WTC11 (cell line): ENCODE measurements at regions not wholly inside any gene's neighbourhood (a gene's known extent, or its start where the extent isn't known, plus 50 kb on each side); places are given as distances from the start of the nearest gene placed in this dataset.

Experiments
- CTCF ChIP-seq: fragments of 200-600 bp; IDR thresholded peaks from 2 replicates; pipeline ENCODE4 v1.8.0; 2022; ENCODE audit warnings: antibody characterized with exemption
- ELF4 ChIP-seq: sonication (generic); formaldehyde crosslinking; IDR thresholded peaks from 2 replicates; pipeline ENCODE4 v1.8.1; 2022; ENCODE audit warnings: low read depth, mild to moderate bottlenecking, moderate library complexity, missing genetic modification reagents
- EMX1 ChIP-seq: fragments of 250-450 bp; sonication (Bioruptor Pico); IDR thresholded peaks from 2 replicates; pipeline ENCODE4 v1.8.0; 2021; ENCODE audit warnings: mild to moderate bottlenecking
- ESRRA ChIP-seq: sonication (generic); formaldehyde crosslinking; IDR thresholded peaks from 2 replicates; pipeline ENCODE4 v1.8.1; 2022; ENCODE audit warnings: mild to moderate bottlenecking, missing genetic modification reagents, borderline replicate concordance
- FOXJ3 ChIP-seq: sonication (generic); formaldehyde crosslinking; IDR thresholded peaks from 2 replicates; pipeline ENCODE4 v1.9.0; 2021; ENCODE audit warnings: missing genetic modification reagents, mild to moderate bottlenecking, borderline replicate concordance
- FOXK1 ChIP-seq: sonication (generic); formaldehyde crosslinking; IDR thresholded peaks from 2 replicates; pipeline ENCODE4 v1.8.0; 2022; ENCODE audit warnings: mild to moderate bottlenecking, moderate library complexity, missing genetic modification reagents
- GTF2I ChIP-seq: fragments of 250-450 bp; sonication (Bioruptor Pico); conservative IDR thresholded peaks from 2 replicates; pipeline ENCODE4 v1.4.0; 2021; ENCODE audit warnings: mild to moderate bottlenecking
- NR2C2 ChIP-seq: sonication (generic); formaldehyde crosslinking; IDR thresholded peaks from 2 replicates; pipeline ENCODE4 v1.8.0; 2022; ENCODE audit warnings: mild to moderate bottlenecking, missing genetic modification reagents
- NR3C1 ChIP-seq: sonication (generic); formaldehyde crosslinking; conservative IDR thresholded peaks from 2 replicates; pipeline ENCODE4 v1.8.1; 2023; ENCODE audit warnings: low read depth, mild to moderate bottlenecking, missing genetic modification reagents
- TEAD4 ChIP-seq: sonication (generic); formaldehyde crosslinking; IDR thresholded peaks from 2 replicates; pipeline ENCODE4 v1.8.0; 2022; ENCODE audit warnings: mild to moderate bottlenecking, missing genetic modification reagents
- USF1 ChIP-seq: sonication (generic); formaldehyde crosslinking; IDR thresholded peaks from 2 replicates; pipeline ENCODE4 v1.8.0; 2022; ENCODE audit warnings: mild to moderate bottlenecking, missing genetic modification reagents
- ZNF121 ChIP-seq: sonication (generic); formaldehyde crosslinking; IDR thresholded peaks from 2 replicates; pipeline ENCODE4 v1.8.0; 2023; ENCODE audit warnings: missing genetic modification reagents
- TF ChIP-seq, protein P1 (sequence below): sonication (generic); formaldehyde crosslinking; IDR thresholded peaks from 2 replicates; pipeline ENCODE4 v1.8.1; 2023; ENCODE audit warnings: mild to moderate bottlenecking, missing genetic modification reagents, moderate library complexity
- TF ChIP-seq, protein P2 (sequence below): sonication (generic); formaldehyde crosslinking; IDR thresholded peaks from 2 replicates; pipeline ENCODE4 v1.8.1; 2023; ENCODE audit warnings: mild to moderate bottlenecking, missing genetic modification reagents, moderate library complexity

DNA sequence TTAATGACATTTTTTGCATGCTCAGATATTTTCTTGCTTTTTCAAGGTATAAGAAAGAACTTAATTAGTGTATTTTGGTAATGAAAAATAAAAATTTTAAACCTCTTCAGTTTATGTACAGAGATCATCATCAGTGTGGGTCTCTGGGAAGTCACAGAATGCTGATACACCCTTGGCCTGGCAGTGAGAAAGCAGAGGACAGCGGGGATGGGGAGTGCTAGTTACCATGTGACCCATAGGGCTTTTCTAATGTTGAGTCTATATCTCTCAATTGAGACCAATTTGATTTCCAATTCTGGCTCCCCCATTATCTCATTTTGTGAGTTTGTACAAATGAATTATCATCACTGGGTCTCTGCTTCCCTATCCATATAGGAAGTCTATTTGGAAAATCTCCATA is 305.7 kb downstream of the CYRIA start:
- TF ChIP-seq FOXK1 (CRISPR knock-in tag), result no peak
- no peak for TF ChIP-seq CTCF
- no peak for TF ChIP-seq EMX1
- TF ChIP-seq ZNF121 (CRISPR knock-in tag), result no peak
- TF ChIP-seq, protein P1, sequence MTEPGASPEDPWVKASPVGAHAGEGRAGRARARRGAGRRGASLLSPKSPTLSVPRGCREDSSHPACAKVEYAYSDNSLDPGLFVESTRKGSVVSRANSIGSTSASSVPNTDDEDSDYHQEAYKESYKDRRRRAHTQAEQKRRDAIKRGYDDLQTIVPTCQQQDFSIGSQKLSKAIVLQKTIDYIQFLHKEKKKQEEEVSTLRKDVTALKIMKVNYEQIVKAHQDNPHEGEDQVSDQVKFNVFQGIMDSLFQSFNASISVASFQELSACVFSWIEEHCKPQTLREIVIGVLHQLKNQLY, result no peak
- no peak for TF ChIP-seq ESRRA (CRISPR knock-in tag)
- no peak for TF ChIP-seq TEAD4 (CRISPR knock-in tag)
- no peak for TF ChIP-seq NR2C2
- no peak for TF ChIP-seq USF1 (CRISPR knock-in tag)
- TF ChIP-seq ELF4 (CRISPR knock-in tag), result no peak
- TF ChIP-seq NR3C1 (CRISPR knock-in tag), result no peak
- TF ChIP-seq, protein P2, sequence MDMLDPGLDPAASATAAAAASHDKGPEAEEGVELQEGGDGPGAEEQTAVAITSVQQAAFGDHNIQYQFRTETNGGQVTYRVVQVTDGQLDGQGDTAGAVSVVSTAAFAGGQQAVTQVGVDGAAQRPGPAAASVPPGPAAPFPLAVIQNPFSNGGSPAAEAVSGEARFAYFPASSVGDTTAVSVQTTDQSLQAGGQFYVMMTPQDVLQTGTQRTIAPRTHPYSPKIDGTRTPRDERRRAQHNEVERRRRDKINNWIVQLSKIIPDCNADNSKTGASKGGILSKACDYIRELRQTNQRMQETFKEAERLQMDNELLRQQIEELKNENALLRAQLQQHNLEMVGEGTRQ (CRISPR knock-in tag), result no peak
- TF ChIP-seq FOXJ3 (CRISPR knock-in tag), result no peak
- TF ChIP-seq GTF2I, result no peak
